ENCODE measurements at regions not wholly inside any gene's neighbourhood (a gene's known extent, or its start where the extent isn't known, plus 50 kb on each side); places are given as distances from the start of the nearest gene placed in this dataset.

- DNase-seq: no peak
These were observed 809.2 kb downstream of the USP25 start for GRCh38 chr21:16538936-16539440.

DNA sequence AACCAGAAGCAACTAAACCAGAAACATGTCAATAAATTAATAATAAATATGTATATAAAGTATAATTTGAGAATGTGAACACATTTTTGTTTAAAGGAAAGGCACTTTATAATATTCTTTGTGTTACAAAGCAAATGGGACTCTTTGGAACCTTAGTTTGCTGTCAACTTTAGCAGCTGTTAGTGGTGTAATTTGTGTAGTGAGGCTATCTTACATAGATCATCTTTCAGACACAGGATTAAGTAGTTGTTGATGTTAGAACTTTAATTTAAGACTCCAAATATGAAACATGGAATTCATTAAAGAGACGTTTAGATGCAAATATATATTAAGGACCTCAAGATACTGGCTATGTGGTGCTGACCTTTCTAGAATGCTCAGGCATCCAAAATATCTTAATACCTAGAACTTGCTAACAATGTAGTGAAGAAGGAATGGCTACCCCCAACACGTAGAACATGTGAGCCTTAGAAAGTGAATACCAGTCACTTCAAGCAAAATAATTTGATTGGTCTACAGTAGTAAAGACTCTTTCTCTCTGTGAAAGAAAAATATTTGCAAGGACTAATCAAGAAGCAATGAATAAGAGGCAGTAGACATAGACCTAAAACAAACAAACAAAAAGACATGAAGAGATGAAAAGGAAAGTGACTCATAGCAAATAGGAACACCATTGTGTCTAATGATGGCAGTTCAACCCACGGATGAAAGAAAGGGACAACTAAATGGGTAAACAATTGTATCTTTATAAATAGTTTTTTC lies 811.4 kb downstream of the USP25 start:
- no peak for DNase-seq

DNA sequence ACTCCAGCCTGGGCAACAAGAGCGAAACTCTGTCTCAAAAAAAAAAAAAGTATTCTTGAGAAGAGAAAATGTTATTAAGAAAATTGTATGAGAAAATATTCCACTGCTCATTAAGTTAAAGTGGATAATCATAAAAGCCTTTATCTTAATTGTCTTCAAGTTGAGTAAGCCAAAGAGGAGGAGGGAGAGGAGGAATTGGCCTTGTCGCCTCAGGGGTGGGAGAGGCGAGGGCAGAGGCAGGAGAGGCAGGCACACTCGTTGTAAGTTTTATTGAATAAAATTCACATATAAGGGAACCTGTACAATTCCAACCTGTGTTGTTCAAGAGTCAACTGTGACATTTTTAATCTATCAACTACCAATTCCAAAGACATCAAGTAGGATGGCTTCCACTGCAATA lies 820.3 kb downstream of the USP25 start:
- DNase-seq: no peak

- no peak for DNase-seq
These were observed 821.3 kb downstream of the USP25 start for GRCh38 chr21:16550917-16551741.

GRCh38 chr21:16552880-16553279 lies 823.1 kb downstream of the USP25 start:
- DNase-seq: no peak

DNA sequence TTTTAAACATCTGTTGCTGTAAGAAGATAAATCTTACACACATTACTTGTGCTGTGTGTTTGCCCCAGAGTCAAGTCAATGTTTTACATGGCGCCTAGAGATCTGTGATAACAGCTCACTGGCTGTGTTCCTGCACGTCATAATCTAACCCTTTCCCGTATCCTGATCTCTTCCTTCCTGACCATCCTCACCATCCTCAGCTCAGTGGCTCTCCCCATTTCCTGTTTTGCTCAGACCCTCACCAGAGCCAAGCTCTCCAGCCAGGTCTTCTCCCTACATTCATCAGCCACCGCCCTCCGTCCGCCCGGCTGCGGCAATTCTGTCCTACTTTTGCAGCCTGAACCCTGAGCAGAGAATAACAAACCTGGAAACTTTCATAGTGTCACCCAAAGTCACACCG lies 824.7 kb downstream of the USP25 start:
- no peak for DNase-seq

- DNase-seq: no peak
These were observed 833.3 kb downstream of the USP25 start for GRCh38 chr21:16563116-16563515.

GRCh38 chr21:16563795-16564194 lies 834.0 kb downstream of the USP25 start:
- no peak for DNase-seq

DNA sequence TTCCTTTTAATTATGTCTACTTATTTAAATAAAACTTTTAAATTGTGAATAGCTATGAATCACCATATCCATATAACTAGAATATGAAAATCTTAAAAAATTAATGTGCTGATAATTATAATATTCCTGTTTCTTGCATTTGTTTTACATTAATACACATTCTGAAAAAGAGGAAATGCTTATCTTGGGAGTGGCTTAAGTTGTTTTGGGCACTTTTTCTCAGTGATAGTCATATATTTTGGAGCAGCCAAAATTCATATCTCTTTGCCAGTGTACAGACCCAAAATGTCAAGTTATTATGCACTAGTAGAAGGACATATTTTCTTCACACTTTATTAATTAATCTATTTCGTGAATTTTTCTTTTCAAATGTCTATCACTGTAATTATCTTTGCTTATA lies 838.5 kb downstream of the USP25 start:
- no peak for DNase-seq

- no peak for DNase-seq
These were observed 838.9 kb downstream of the USP25 start for GRCh38 chr21:16568661-16569060.

DNA sequence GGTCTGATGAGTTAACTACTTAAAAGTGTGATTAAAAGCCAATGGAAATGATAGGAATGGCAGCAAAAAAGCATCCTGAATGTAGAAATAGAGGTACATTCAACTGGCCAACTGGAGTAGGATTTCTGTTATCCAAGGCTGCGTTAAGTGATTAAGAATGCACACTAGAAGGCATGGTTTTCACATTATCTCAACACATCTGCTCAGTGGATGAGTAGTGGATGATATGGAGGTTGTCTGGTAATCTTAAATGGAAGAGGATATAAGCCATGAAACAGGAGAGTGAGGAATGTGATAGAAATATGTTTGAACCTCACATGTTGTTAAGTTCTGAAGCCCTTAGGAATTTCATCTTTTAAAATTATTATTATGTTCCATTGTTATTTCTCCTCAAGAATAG lies 839.9 kb downstream of the USP25 start:
- DNase-seq: no peak

DNA sequence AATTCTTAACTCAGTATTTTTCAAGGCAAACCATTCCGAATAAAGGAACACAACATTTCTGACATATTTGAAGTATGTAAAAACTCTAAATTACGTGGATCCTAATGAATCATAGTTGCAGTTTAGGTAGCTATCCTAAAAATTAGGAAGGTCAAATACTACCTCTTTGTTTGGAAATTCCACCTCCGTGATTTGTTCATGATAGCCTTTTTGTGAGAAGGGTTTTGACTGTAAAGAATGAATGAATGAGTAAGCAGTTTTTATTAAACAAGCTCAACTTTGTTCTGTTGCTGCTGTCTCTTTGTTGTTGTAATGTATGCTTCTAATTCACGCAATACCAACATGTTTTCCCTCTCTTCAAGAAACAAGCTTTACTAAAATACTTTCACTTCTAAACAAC lies 840.4 kb downstream of the USP25 start:
- DNase-seq: no peak

GRCh38 chr21:16570856-16571255 lies 841.1 kb downstream of the USP25 start:
- DNase-seq: no peak

GRCh38 chr21:16571594-16571993 lies 841.8 kb downstream of the USP25 start:
- DNase-seq: no peak

GRCh38 chr21:16572032-16572431 lies 842.2 kb downstream of the USP25 start:
- no peak for DNase-seq

GRCh38 chr21:16573578-16573977 lies 843.8 kb downstream of the USP25 start:
- no peak for DNase-seq

- DNase-seq: no peak
These were observed 848.2 kb downstream of the USP25 start for GRCh38 chr21:16577975-16578374.

DNA sequence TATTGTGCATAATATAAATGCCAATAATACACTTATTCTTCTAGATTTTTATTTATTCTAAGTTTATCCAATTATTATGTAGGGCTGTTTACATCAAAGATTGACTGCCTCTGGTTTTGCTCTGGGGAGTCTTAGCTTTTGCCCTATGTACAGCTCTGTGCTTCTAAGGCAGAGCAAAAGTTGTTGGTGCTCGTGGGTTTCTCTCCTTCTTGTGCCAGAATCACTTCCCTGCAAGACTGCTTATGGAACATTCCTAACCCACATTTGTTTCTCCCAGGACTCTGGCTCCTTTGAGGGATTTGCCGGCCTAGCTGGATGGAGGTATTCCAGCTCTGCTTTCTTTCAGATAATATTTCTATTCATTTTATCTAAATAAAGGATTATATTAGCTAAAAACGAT lies 849.1 kb downstream of the USP25 start:
- no peak for DNase-seq

GRCh38 chr21:16579538-16579937 lies 849.8 kb downstream of the USP25 start:
- peak; percentile 95 for DNase-seq

DNA sequence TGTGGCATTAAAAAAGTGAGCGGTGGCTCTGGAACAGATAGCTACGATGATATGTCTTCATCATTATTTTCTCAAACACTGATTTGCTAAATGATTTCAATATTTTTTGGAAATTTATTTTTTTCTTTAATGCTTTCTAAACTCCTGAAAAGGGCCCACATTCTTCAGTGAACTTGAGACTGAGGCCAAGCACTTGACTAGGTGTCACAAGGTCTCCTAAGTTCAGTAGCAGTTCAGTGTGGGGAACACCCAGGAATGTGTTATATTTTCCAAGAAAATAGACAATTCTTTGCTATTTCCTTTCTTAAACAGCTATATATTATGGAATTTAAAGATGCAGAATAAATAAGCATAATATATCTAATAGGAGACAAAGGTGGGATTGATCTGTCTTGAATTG lies 850.9 kb downstream of the USP25 start:
- no peak for DNase-seq

GRCh38 chr21:16583556-16583955 lies 853.8 kb downstream of the USP25 start:
- no peak for DNase-seq

GRCh38 chr21:16584756-16585155 lies 855.0 kb downstream of the USP25 start:
- no peak for DNase-seq

GRCh38 chr21:16585896-16586295 lies 856.1 kb downstream of the USP25 start:
- no peak for DNase-seq
